DMS53 (cell line): ENCODE measurements at regions not wholly inside any gene's neighbourhood (a gene's known extent, or its start where the extent isn't known, plus 50 kb on each side); places are given as distances from the start of the nearest gene placed in this dataset.

Experiments
- DNase-seq: peaks from one replicate; lab custom pipeline; 2025; lab: John Stamatoyannopoulos, UW

- no peak for DNase-seq
These were observed 447.3 kb downstream of the GRIA2 start for GRCh38 chr4:157667836-157668235.

GRCh38 chr4:157664726-157665125 lies 444.2 kb downstream of the GRIA2 start:
- no peak for DNase-seq

- DNase-seq, result no peak
These were observed 434.7 kb downstream of the GRIA2 start for GRCh38 chr4:157655096-157655809.

- no peak for DNase-seq
These were observed 422.7 kb downstream of the GRIA2 start for GRCh38 chr4:157643257-157643656.

- DNase-seq, result no peak
These were observed 413.5 kb downstream of the GRIA2 start for GRCh38 chr4:157634057-157634456.

- DNase-seq, result no peak
These were observed 396.4 kb downstream of the GRIA2 start for GRCh38 chr4:157616741-157617472.

- no peak for DNase-seq
These were observed 387.5 kb downstream of the GRIA2 start for GRCh38 chr4:157607996-157608395.

GRCh38 chr4:157600583-157600982 lies 380.1 kb downstream of the GRIA2 start:
- DNase-seq, result no peak

- DNase-seq, result no peak
These were observed 370.7 kb downstream of the GRIA2 start for GRCh38 chr4:157591245-157591644.

- DNase-seq, result no peak
These were observed 370.2 kb downstream of the GRIA2 start for GRCh38 chr4:157590679-157591078.

GRCh38 chr4:157587681-157588423 lies 367.3 kb downstream of the GRIA2 start:
- no peak for DNase-seq

GRCh38 chr4:157582141-157582540 lies 361.6 kb downstream of the GRIA2 start:
- no peak for DNase-seq

- DNase-seq, result no peak
These were observed 356.2 kb downstream of the GRIA2 start for GRCh38 chr4:157576671-157577217.

- DNase-seq, result no peak
These were observed 354.8 kb downstream of the GRIA2 start for GRCh38 chr4:157575339-157575738.

- DNase-seq, result no peak
These were observed 354.1 kb downstream of the GRIA2 start for GRCh38 chr4:157574606-157575005.

- DNase-seq, result no peak
These were observed 352.4 kb downstream of the GRIA2 start for GRCh38 chr4:157572951-157573350.

GRCh38 chr4:157572284-157572683 lies 351.8 kb downstream of the GRIA2 start:
- DNase-seq, result no peak

- DNase-seq, result no peak
These were observed 344.2 kb downstream of the GRIA2 start for GRCh38 chr4:157564771-157565170.

- DNase-seq, result no peak
These were observed 343.7 kb downstream of the GRIA2 start for GRCh38 chr4:157564218-157564617.

- no peak for DNase-seq
These were observed 337.5 kb downstream of the GRIA2 start for GRCh38 chr4:157558016-157558415.

GRCh38 chr4:157550028-157550427 lies 329.5 kb downstream of the GRIA2 start:
- DNase-seq, result no peak

- no peak for DNase-seq
These were observed 307.4 kb downstream of the GRIA2 start for GRCh38 chr4:157527954-157528353.

GRCh38 chr4:157521906-157522305 lies 301.4 kb downstream of the GRIA2 start:
- no peak for DNase-seq
